Activated naive CD4-positive, alpha-beta T cell treated with anti-CD3 and anti-CD28 coated beads, Interleukin-2, amount 50 U/mL, for 24 hours (primary cell): ENCODE measurements at regions not wholly inside any gene's neighbourhood (a gene's known extent, or its start where the extent isn't known, plus 50 kb on each side); places are given as distances from the start of the nearest gene placed in this dataset.
"Not testable (repeated sequence)": the region's sequence is repeated elsewhere in the genome, so short reads cannot be mapped to it uniquely, and the experiment has no call there.

Experiments
- H3K27ac Mint-ChIP-seq: one replicate; pipeline ENCODE4 v1.8.0; 2021; ENCODE audit warnings: mild to moderate bottlenecking, mixed read lengths
- H3K27me3 Mint-ChIP-seq: one replicate; pipeline ENCODE4 v1.8.0; 2021; ENCODE audit warnings: mixed read lengths
- H3K36me3 Mint-ChIP-seq: one replicate; pipeline ENCODE4 v1.8.0; 2021; ENCODE audit warnings: mixed read lengths
- H3K4me1 Mint-ChIP-seq: one replicate; pipeline ENCODE4 v1.8.0; 2021; ENCODE audit warnings: mixed read lengths
- H3K4me3 Mint-ChIP-seq: one replicate; pipeline ENCODE4 v1.8.0; 2021; ENCODE audit warnings: mild to moderate bottlenecking, mixed read lengths
- H3K9me3 Mint-ChIP-seq: one replicate; pipeline ENCODE4 v1.8.0; 2021; ENCODE audit warnings: mixed read lengths

GRCh38 chr13:62434081-62434480 lies 1018.4 kb upstream of the PCDH20 start:
- Mint-ChIP-seq H3K9me3 (no peaks in the 10 kb centered on the region), H3K27me3 (no peaks in the 10 kb centered on the region)

GRCh38 chr13:62433660-62434059 lies 1018.0 kb upstream of the PCDH20 start:
- H3K27ac Mint-ChIP-seq, result no peak overlapping the region
- H3K4me1 Mint-ChIP-seq, result no peaks in the 10 kb centered on the region
- H3K4me3 Mint-ChIP-seq, result no peak overlapping the region
- no peaks in the 10 kb centered on the region for H3K36me3 Mint-ChIP-seq
- H3K27me3 Mint-ChIP-seq, result no peaks in the 10 kb centered on the region
- no peaks in the 10 kb centered on the region for H3K9me3 Mint-ChIP-seq

More at GRCh38 chr13:62434081-62434480, 1018.4 kb upstream of the PCDH20 start:
- Mint-ChIP-seq H3K4me3 (no peak overlapping the region), H3K27ac (no peak overlapping the region), H3K36me3 (no peaks in the 10 kb centered on the region), H3K4me1 (no peaks in the 10 kb centered on the region)

- no peak overlapping the region for H3K4me3 Mint-ChIP-seq
- H3K9me3 Mint-ChIP-seq, result no peaks in the 10 kb centered on the region
- H3K36me3 Mint-ChIP-seq, result no peaks in the 10 kb centered on the region
- H3K4me1 Mint-ChIP-seq, result no peaks in the 10 kb centered on the region
- H3K27me3 Mint-ChIP-seq, result no peaks in the 10 kb centered on the region
- no peak overlapping the region for H3K27ac Mint-ChIP-seq
These were observed 1017.3 kb upstream of the PCDH20 start for GRCh38 chr13:62432906-62433305.

GRCh38 chr13:62432295-62432694 lies 1016.6 kb upstream of the PCDH20 start:
- H3K27me3 Mint-ChIP-seq, result no peaks in the 10 kb centered on the region
- no peak overlapping the region for H3K27ac Mint-ChIP-seq
- no peaks in the 10 kb centered on the region for H3K4me1 Mint-ChIP-seq
- no peaks in the 10 kb centered on the region for H3K36me3 Mint-ChIP-seq
- H3K4me3 Mint-ChIP-seq, result no peak overlapping the region
- H3K9me3 Mint-ChIP-seq, result peaks cover 5% of the 10 kb centered on the region

GRCh38 chr13:62431852-62432251 lies 1016.2 kb upstream of the PCDH20 start:
- H3K4me3 Mint-ChIP-seq, result no peak overlapping the region
- H3K9me3 Mint-ChIP-seq, result peaks cover 5% of the 10 kb centered on the region
- no peak overlapping the region for H3K27ac Mint-ChIP-seq
- no peaks in the 10 kb centered on the region for H3K36me3 Mint-ChIP-seq
- H3K4me1 Mint-ChIP-seq, result no peaks in the 10 kb centered on the region
- H3K27me3 Mint-ChIP-seq, result no peaks in the 10 kb centered on the region

GRCh38 chr13:62418872-62419271 lies 1003.2 kb upstream of the PCDH20 start:
- no peak overlapping the region for H3K27ac Mint-ChIP-seq
- no peaks in the 10 kb centered on the region for H3K4me1 Mint-ChIP-seq
- no peaks in the 10 kb centered on the region for H3K9me3 Mint-ChIP-seq
- H3K36me3 Mint-ChIP-seq, result no peaks in the 10 kb centered on the region
- H3K4me3 Mint-ChIP-seq, result no peak overlapping the region
- H3K27me3 Mint-ChIP-seq, result no peaks in the 10 kb centered on the region

- Mint-ChIP-seq H3K36me3 (no peaks in the 10 kb centered on the region), H3K4me3 (no peak overlapping the region), H3K27me3 (no peaks in the 10 kb centered on the region), H3K4me1 (no peaks in the 10 kb centered on the region), H3K27ac (no peak overlapping the region), H3K9me3 (no peaks in the 10 kb centered on the region)
These were observed 1002.7 kb upstream of the PCDH20 start for GRCh38 chr13:62418376-62418775.

- Mint-ChIP-seq H3K27ac (no peak overlapping the region), H3K4me3 (no peak overlapping the region), H3K4me1 (no peaks in the 10 kb centered on the region), H3K9me3 (peaks cover 5% of the 10 kb centered on the region), H3K27me3 (no peaks in the 10 kb centered on the region), H3K36me3 (no peaks in the 10 kb centered on the region)
These were observed 992.2 kb upstream of the PCDH20 start for GRCh38 chr13:62407871-62408270.

GRCh38 chr13:62388515-62388914 lies 972.9 kb upstream of the PCDH20 start:
- Mint-ChIP-seq H3K9me3 (no peaks in the 10 kb centered on the region), H3K4me1 (no peaks in the 10 kb centered on the region), H3K36me3 (no peaks in the 10 kb centered on the region), H3K27me3 (no peaks in the 10 kb centered on the region), H3K27ac (no peak overlapping the region), H3K4me3 (no peak overlapping the region)

- H3K9me3 Mint-ChIP-seq, result no peaks in the 10 kb centered on the region
- H3K27ac Mint-ChIP-seq, result no peak overlapping the region
- no peaks in the 10 kb centered on the region for H3K36me3 Mint-ChIP-seq
- H3K4me3 Mint-ChIP-seq, result no peak overlapping the region
- no peaks in the 10 kb centered on the region for H3K4me1 Mint-ChIP-seq
- no peaks in the 10 kb centered on the region for H3K27me3 Mint-ChIP-seq
These were observed 972.0 kb upstream of the PCDH20 start for GRCh38 chr13:62387647-62388046.

GRCh38 chr13:62379241-62379640 lies 963.6 kb upstream of the PCDH20 start:
- H3K4me3 Mint-ChIP-seq, H3K9me3 Mint-ChIP-seq, H3K4me1 Mint-ChIP-seq, H3K27ac Mint-ChIP-seq, H3K36me3 Mint-ChIP-seq, H3K27me3 Mint-ChIP-seq: not testable (repeated sequence)

GRCh38 chr13:62377838-62378237 lies 962.2 kb upstream of the PCDH20 start:
- Mint-ChIP-seq H3K36me3 (no peaks in the 10 kb centered on the region), H3K9me3 (no peaks in the 10 kb centered on the region), H3K4me1 (no peaks in the 10 kb centered on the region), H3K27ac (no peak overlapping the region), H3K4me3 (no peak overlapping the region), H3K27me3 (no peaks in the 10 kb centered on the region)

- H3K4me3 Mint-ChIP-seq, result no peak overlapping the region
- no peak overlapping the region for H3K27ac Mint-ChIP-seq
- no peaks in the 10 kb centered on the region for H3K9me3 Mint-ChIP-seq
- no peaks in the 10 kb centered on the region for H3K4me1 Mint-ChIP-seq
- no peaks in the 10 kb centered on the region for H3K27me3 Mint-ChIP-seq
- H3K36me3 Mint-ChIP-seq, result no peaks in the 10 kb centered on the region
These were observed 960.0 kb upstream of the PCDH20 start for GRCh38 chr13:62375653-62376052.

GRCh38 chr13:62371737-62372136 lies 956.1 kb upstream of the PCDH20 start:
- H3K9me3 Mint-ChIP-seq, result peaks cover 5% of the 10 kb centered on the region
- H3K27ac Mint-ChIP-seq, result no peak overlapping the region
- no peaks in the 10 kb centered on the region for H3K27me3 Mint-ChIP-seq
- no peaks in the 10 kb centered on the region for H3K36me3 Mint-ChIP-seq
- H3K4me3 Mint-ChIP-seq, result no peak overlapping the region
- H3K4me1 Mint-ChIP-seq, result no peaks in the 10 kb centered on the region

GRCh38 chr13:62367971-62368370 lies 952.3 kb upstream of the PCDH20 start:
- not testable (repeated sequence) for H3K4me3 Mint-ChIP-seq, H3K4me1 Mint-ChIP-seq

GRCh38 chr13:62360609-62361008 lies 945.0 kb upstream of the PCDH20 start:
- Mint-ChIP-seq H3K36me3 (no peaks in the 10 kb centered on the region), H3K4me3 (no peak overlapping the region), H3K4me1 (no peaks in the 10 kb centered on the region), H3K9me3 (peaks cover 10% of the 10 kb centered on the region), H3K27me3 (no peaks in the 10 kb centered on the region), H3K27ac (no peak overlapping the region)

More at GRCh38 chr13:62367971-62368370, 952.3 kb upstream of the PCDH20 start:
- not testable (repeated sequence) for H3K27me3 Mint-ChIP-seq, H3K9me3 Mint-ChIP-seq, H3K36me3 Mint-ChIP-seq, H3K27ac Mint-ChIP-seq

- no peak overlapping the region for H3K27ac Mint-ChIP-seq
- H3K36me3 Mint-ChIP-seq, result no peaks in the 10 kb centered on the region
- H3K4me3 Mint-ChIP-seq, result no peak overlapping the region
- H3K27me3 Mint-ChIP-seq, result no peaks in the 10 kb centered on the region
- H3K4me1 Mint-ChIP-seq, result no peaks in the 10 kb centered on the region
- H3K9me3 Mint-ChIP-seq, result peaks cover 10% of the 10 kb centered on the region
These were observed 942.9 kb upstream of the PCDH20 start for GRCh38 chr13:62358646-62358932.
